ENCODE measurements at regions not wholly inside any gene's neighbourhood (a gene's known extent, or its start where the extent isn't known, plus 50 kb on each side); places are given as distances from the start of the nearest gene placed in this dataset.

- no peak overlapping the region for H3K4me3 ChIP-seq
- intact Hi-C loops (cut with DNase I) = no loop called here
- H3K27me3 ChIP-seq = no peaks in the 10 kb centered on the region
- H3K27ac ChIP-seq (replicated peaks in 1 of 4) = no peak overlapping the region
- peaks cover 4 to 54% (median 23%) of the 10 kb centered on the region in 4 donors for H3K4me1 ChIP-seq
- H3K9me3 ChIP-seq = no peaks in the 10 kb centered on the region
- no peaks in the 10 kb centered on the region for H3K36me3 ChIP-seq
- DNase-seq (ENCODE audit: extremely low spot score) = no peak
- WGBS = 86% methylated on average over 4 of the region's 4 CpGs
- TF ChIP-seq POLR2A (IDR thresholded peaks at IDR 0.05; ENCODE audit: low read depth) (no peak), POLR2AphosphoS5 (IDR thresholded peaks at IDR 0.05) (no peak), EP300 (IDR thresholded peaks at IDR 0.05) (no peak)
- TF ChIP-seq, protein P1, sequence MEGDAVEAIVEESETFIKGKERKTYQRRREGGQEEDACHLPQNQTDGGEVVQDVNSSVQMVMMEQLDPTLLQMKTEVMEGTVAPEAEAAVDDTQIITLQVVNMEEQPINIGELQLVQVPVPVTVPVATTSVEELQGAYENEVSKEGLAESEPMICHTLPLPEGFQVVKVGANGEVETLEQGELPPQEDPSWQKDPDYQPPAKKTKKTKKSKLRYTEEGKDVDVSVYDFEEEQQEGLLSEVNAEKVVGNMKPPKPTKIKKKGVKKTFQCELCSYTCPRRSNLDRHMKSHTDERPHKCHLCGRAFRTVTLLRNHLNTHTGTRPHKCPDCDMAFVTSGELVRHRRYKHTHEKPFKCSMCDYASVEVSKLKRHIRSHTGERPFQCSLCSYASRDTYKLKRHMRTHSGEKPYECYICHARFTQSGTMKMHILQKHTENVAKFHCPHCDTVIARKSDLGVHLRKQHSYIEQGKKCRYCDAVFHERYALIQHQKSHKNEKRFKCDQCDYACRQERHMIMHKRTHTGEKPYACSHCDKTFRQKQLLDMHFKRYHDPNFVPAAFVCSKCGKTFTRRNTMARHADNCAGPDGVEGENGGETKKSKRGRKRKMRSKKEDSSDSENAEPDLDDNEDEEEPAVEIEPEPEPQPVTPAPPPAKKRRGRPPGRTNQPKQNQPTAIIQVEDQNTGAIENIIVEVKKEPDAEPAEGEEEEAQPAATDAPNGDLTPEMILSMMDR (IDR thresholded peaks at IDR 0.05) = no peak
These were observed 144.6 kb downstream of the PLPP3 start for GRCh38 chr1:56434740-56435139.

- no peak overlapping the region for H3K27ac ChIP-seq (replicated peaks in 1 of 4)
- DNase-seq (ENCODE audit: extremely low spot score) = no peak
- H3K9me3 ChIP-seq = no peaks in the 10 kb centered on the region
- peaks cover 0 to 47% (median 17%) of the 10 kb centered on the region in 4 donors for H3K4me1 ChIP-seq
- no peak overlapping the region for H3K4me3 ChIP-seq
- H3K36me3 ChIP-seq = no peaks in the 10 kb centered on the region
- WGBS = 93% methylated on average over 5 of the region's 5 CpGs
- TF ChIP-seq, protein P1 (IDR thresholded peaks at IDR 0.05) = no peak
- TF ChIP-seq POLR2AphosphoS5 (IDR thresholded peaks at IDR 0.05) (no peak), POLR2A (IDR thresholded peaks at IDR 0.05; ENCODE audit: low read depth) (no peak)
- no peaks in the 10 kb centered on the region for H3K27me3 ChIP-seq
- intact Hi-C loops (cut with DNase I) = no loop called here
These were observed 145.3 kb downstream of the PLPP3 start for GRCh38 chr1:56434025-56434424.

GRCh38 chr1:56433056-56433577, 146.2 kb downstream of the PLPP3 start:
- Histone ChIP-seq H3K27ac (replicated peaks in 1 of 4) (no peak overlapping the region), H3K9me3 (no peaks in the 10 kb centered on the region), H3K27me3 (no peaks in the 10 kb centered on the region), H3K4me3 (no peak overlapping the region), H3K4me1 (peaks cover 0 to 39% (median 15%) of the 10 kb centered on the region in 4 donors), H3K36me3 (no peaks in the 10 kb centered on the region)
- TF ChIP-seq, protein P1 (IDR thresholded peaks at IDR 0.05) = no peak
- TF ChIP-seq EP300 (IDR thresholded peaks at IDR 0.05) = no peak
- no peak for TF ChIP-seq POLR2AphosphoS5 (IDR thresholded peaks at IDR 0.05)
- TF ChIP-seq POLR2A (IDR thresholded peaks at IDR 0.05; ENCODE audit: low read depth) = no peak
- WGBS = 95% methylated on average over 4 of the region's 4 CpGs
- intact Hi-C loops (cut with DNase I) = no loop called here
- no peak for DNase-seq (ENCODE audit: extremely low spot score)

DNA sequence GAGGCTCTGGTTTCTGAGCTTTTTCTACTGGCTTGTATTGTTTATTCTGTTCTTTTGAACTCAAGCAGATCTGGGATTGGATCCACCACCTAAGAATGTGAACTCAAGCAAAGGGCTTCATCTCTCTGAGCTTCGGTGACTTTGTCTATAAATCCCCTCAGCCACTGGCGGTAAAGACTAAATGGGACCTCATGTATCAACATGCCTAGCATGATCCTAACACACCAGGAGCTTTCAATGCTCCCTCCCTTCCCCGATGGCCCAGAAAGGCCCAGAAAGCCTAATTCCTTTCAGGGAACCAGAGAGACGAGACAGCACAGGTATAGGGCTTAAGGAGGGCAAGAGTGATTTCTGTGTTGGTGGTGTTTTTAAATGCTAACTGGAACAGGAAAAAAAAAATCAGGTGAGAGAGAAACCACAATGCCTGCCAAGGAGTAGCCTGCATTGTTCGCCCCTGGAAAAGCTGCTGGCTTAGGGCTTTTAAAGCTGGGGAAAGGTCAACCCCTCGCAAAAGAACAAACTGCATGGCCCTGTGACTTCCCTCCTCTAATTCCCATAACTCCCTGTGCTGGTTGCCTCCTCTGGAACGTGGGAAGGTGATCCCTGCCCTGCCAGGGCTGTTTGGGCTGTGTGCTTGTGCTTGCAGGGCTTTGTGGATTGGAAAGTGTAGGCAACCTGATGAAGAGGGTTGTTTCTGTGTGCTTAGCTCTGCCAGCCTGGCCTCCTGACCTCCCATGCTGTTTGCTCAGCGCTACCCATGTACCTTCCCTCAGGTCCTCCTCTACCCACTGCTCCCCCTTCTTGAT, 147.0 kb downstream of the PLPP3 start:
- Histone ChIP-seq H3K36me3 (no peaks in the 10 kb centered on the region), H3K27me3 (no peaks in the 10 kb centered on the region), H3K4me1 (peaks cover 0 to 32% (median 14%) of the 10 kb centered on the region in 4 donors), H3K4me3 (no peak overlapping the region), H3K9me3 (no peaks in the 10 kb centered on the region), H3K27ac (replicated peaks in 1 of 4) (no peak overlapping the region)
- TF ChIP-seq EP300 (IDR thresholded peaks at IDR 0.05) = no peak
- TF ChIP-seq POLR2AphosphoS5 (IDR thresholded peaks at IDR 0.05) = no peak
- 92% methylated on average over 7 of the region's 8 CpGs for WGBS
- DNase-seq (ENCODE audit: extremely low spot score) = no peak
- intact Hi-C loops (cut with DNase I) = no loop called here

DNA sequence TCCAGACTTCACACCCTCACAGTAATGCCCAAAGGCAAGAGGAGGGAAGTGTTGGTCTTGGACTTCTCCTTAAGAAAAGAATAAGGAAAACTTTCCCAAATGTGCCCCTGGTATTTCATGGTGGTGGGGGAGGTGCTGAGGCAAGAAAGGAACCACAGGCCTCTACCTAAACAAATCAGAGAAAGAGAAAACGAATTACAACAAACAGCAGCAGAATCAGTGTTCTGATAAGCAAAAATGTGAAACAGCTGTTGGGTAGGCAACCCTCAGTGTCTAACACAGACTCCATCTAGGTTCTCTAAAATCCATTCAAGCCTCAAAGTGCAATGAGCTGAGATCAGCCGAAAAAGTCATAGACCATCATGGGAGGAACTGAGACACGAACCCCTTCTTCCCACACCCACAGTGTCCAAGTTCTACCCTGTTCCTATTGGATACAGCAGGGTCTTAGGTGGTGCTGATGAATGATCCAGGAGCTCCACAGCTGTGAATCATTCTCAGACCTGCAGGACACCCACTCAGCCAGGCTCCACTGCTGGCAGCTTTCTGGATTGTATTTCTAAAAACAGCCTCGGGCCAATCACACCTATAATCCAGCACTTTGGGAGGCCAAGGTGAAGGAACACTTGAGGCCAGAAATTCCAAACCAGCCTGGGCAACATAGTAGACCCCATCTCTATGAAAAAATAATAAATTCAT, 149.1 kb downstream of the PLPP3 start:
- intact Hi-C loops (cut with DNase I) = no loop called here
- TF ChIP-seq, protein P1 (IDR thresholded peaks at IDR 0.05) = no peak
- no peak for TF ChIP-seq POLR2A (IDR thresholded peaks at IDR 0.05; ENCODE audit: low read depth)
- TF ChIP-seq POLR2AphosphoS5 (IDR thresholded peaks at IDR 0.05) = no peak
- TF ChIP-seq EP300 (IDR thresholded peaks at IDR 0.05) = no peak
- Histone ChIP-seq H3K4me1 (peaks cover 0 to 16% (median 8%) of the 10 kb centered on the region in 4 donors), H3K36me3 (no peaks in the 10 kb centered on the region), H3K4me3 (no peak overlapping the region), H3K27ac (replicated peaks in 1 of 4) (no peak overlapping the region), H3K27me3 (no peaks in the 10 kb centered on the region), H3K9me3 (no peaks in the 10 kb centered on the region)
- WGBS = 79% methylated on average over 4 of the region's 4 CpGs
- DNase-seq (ENCODE audit: extremely low spot score) = no peak
